ENCODE measurements at regions not wholly inside any gene's neighbourhood (a gene's known extent, or its start where the extent isn't known, plus 50 kb on each side); places are given as distances from the start of the nearest gene placed in this dataset.
A peak's percentile ranks its signal among the peaks of the same experiment; 100 is the strongest.

DNA sequence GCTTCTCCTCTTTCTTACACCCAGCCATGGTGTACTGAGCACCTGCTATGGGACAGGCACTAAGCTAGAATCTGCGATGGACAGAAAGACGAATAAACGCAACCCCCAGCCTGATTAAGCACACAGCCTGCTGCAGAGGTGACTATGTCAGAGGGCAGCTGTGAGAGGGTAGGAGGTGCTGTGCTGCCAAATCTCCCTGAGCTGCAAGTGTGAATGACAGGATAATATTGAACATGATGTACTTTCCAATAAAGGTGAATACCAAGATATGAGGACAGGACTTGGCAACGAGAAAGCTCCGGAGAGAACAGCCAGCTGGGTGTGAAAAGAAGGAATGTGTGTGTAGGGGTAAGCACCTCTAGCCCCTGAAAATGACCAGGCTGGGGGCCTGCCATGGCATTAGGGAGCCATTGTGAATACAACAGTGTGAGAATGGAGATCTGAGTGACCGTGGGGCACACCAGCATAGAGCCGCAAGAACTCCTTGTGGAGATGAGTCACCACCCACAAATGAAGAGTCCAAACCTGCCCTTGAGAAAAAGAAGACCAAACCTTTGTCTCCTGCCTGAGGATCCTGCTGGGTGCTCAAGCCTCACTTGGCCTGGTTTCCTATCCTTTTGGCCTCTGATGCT lies 83.0 kb upstream of the ATF3 start:
- peak; percentile 70 for DNase-seq (ENCODE audit: low read depth)

DNA sequence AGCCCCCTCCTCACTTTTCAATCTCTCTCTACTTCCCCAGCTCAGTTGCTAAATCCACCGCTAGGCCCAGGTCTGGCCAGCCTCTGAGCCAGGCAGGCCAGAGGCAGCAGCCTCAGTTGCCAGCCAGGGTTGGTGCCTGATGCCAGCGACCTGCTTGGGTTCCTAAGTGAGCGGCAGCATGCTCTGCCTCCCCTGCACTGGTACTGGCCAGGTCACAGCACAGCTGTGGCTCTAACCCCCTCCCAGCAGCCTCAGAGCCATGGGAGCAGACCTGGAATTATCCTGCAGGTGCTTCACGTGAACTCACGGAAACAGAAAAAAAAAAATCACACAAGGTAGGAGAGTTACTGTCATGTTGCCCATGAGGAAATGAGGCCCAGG lies 82.5 kb upstream of the ATF3 start:
- no peak for DNase-seq (ENCODE audit: low read depth)

DNA sequence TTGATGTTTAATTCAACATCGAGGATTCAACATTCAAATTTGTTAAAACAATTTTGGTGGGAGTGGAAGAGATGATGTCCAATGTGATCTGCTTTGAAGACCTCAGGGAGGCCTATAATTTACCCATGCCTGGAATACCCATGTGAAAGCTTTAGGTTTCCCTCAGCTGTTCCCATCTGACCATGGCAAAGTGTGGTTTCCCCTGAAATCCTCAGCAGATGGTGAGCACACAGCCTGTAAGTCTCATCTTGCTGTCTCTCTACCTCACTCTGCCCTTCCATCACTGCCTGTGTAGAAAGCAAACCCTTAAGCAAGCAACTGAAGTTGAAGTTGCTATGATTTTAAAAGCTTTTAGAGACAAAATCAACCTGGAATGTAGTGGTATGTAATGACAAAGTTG lies 80.1 kb upstream of the ATF3 start:
- no peak for DNase-seq (ENCODE audit: low read depth)

DNA sequence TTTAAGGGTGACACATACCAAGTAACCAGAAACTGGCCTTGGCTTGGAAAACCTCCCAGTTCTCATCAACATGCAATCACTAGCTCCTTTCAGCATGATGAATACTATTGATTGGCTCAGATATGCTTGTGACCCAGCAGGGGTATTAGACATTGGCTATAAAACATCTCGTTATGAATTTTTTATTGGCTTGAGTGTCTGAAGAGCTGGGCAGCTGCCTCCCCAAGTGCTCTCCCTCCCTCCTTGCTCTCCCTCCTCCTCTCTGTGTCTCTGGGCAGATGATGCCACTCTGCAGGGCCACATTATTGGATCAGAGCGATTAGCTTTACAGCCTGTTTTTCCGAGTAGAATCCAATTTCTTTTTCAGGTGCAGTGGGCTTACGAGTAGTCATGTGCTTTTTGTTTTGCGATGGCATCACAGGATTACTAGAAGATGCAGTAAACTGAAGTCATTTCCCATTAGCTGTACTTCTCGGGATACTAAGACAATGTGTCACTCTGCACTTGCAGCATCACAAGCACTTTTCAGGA lies 79.3 kb upstream of the ATF3 start:
- no peak for DNase-seq (ENCODE audit: low read depth)

DNA sequence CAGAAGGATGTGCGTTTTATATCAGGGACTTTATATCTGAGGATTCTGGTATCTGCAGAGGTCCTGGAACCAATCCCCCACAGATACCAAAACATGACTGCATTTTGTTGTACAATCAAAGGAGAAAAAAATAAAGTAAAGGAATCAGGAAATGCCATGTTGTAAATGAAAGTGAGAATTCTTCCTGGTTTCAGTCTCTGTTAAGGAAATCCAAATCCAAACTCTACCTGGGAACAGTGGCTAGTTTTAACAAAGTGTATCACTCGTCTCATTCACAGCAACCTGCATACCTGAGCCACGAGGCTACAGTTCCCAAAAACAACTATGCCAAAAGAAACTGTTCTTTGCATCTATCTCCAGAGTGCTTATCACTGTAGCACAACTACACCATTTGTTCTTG lies 77.3 kb upstream of the ATF3 start:
- DNase-seq (ENCODE audit: low read depth), result no peak

DNA sequence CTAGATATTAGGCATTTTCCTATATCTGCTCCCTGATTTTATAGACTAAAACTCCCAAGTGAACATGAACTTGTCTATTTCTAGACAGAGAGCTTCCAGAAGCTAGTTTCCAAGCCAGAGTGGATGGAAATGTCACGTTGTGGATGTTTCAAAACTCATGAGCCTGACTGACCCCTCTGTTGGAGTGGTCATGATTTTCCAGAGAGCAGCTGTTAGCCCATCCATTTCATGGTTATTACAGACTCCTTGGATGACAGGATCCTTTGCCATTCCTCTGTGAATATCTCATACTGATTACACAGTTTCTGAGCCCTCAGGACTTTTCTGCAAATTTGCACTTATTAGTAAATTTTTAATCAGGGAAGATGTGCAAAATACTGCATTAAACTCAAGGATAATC lies 76.8 kb upstream of the ATF3 start:
- no peak for DNase-seq (ENCODE audit: low read depth)

DNA sequence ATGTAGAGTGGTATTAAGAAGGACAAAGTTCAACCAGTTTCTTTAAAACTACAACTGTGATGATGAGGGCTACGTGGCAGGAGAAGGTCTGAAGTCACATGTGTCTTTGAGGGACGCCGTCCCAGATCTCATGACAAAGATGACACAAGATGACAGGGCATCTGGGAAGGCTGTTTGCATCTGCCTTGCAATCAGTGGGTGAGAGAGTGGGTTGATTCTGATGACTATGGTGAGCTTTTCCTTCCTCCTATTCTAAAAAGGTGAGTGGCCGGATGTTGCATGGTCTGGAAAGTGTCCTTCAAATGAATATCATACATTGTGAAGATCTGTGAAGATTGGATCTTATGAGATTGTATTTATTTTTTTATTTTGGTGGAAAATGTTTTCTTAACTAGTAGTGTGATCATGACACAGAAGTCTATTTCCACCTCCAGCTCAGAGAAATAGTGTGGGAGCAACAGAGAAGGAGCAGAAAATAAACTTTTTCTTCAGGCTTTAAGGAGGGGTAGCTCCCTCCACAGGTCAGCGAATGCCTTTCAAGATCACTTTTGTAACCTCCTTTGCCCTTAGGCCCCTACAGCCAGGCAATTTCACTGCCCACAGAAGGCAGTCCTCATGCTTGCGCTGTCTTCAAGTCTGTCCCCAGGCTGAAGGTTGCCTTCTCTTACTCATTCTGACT lies 76.0 kb upstream of the ATF3 start:
- no peak for DNase-seq (ENCODE audit: low read depth)

DNA sequence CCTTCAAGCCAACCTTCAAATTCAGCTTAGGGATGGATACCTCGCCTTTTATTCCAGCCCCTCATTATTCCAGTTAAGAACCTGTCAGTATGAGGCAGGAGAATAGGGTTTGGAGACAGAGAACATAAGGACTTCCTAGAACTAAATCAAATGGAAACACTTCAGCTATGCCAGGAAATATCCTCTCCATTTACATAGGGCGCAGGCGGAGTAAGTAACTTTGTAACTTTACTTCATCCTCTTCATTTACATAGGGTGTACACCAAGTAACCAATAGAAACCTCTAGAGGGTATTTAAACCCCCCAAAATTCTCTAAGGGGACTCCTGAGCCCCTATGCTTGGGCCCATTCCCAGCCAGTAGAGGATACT lies 75.4 kb upstream of the ATF3 start:
- DNase-seq (ENCODE audit: low read depth), result no peak

DNA sequence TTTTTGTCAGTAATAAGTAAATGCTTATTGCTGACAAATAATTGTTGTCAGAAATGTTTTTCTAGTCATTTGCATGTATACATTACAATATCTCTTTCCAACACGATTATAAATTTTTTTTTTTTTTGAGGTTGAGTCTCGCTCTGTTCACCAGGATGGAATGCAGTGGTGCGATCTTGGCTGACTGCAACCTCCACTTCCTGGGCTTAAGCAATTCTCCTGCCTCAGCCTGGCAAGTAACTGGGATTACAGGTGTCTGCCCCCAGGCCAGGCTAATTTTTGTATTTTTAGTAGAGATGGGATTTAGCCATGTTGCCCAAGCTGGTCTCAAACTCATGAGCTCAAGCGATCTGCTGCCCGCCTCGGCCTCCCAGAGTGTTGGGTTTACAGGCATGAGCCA lies 72.0 kb upstream of the ATF3 start:
- DNase-seq (ENCODE audit: low read depth), result peak; percentile 61

DNA sequence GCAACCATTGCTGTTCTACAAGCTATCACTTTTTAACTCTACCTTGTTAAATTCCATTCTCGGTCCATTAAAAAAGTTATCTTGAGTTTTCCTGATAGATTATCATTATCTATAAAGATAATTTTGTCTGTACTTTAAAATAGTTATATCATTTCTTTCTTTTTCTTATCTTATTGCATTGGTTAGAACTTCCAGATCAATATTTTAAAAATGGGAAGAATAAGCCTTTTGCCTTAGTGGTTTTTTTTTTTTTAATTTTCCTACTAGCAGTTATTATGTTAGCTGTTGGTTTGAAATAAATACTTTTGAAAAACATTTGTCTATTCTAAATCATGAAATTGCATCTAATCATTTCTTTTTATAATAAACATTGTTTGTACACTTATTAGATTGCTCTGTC lies 71.0 kb upstream of the ATF3 start:
- no peak for DNase-seq (ENCODE audit: low read depth)

DNA sequence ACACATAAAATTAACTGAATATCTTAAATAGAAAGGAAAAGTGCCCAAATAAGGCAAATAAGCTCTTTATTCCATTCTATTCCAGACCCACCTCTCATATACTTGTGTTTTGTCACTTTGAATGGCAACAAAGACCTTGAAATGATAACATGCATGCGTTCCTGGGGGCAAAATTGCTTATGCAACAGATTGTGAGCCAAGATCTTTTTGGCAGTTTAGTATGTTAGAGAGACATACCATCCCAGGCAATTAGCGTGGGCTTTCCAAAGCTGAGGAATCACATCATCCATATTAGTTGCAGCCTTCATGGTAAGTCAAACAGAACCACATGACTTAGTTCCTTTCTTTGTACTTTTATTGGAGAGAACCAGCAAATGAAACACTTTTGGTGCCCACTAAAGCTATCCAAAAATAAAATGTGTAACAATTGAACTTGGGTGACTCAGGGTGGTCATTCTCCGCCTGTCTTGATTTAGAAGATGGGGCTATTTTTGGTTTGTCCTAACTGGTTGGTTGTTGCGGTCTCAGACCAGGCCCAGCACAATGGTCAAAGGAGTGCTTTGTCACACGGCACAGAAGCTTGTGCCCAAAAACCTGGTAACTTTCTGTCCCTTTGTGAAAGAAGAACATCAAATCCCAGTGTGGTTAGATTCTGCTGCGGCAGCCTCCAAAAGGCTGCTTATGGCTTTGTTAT lies 68.7 kb upstream of the ATF3 start:
- DNase-seq (ENCODE audit: low read depth), result no peak

DNA sequence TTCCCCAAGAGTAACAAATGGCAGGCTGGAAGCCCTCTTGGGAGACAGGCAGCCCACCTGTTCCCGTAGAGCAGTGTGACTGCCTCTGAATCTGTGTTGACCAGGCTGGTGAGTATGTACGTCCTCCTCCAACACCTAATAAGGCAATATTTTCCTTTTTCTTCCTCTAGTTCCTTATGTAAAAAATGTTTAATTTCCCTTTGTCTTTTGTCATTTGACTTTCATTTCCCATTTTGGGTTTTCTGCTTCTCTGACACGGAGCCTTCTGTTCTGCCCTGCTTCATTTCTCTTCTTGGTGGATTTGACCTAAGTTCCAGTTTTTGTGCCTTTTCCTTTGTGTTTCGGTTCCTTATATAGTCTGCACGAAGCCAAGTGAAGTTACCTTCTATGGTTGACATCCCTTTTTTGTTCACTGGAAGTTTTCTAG lies 65.8 kb upstream of the ATF3 start:
- DNase-seq (ENCODE audit: low read depth), result no peak

DNA sequence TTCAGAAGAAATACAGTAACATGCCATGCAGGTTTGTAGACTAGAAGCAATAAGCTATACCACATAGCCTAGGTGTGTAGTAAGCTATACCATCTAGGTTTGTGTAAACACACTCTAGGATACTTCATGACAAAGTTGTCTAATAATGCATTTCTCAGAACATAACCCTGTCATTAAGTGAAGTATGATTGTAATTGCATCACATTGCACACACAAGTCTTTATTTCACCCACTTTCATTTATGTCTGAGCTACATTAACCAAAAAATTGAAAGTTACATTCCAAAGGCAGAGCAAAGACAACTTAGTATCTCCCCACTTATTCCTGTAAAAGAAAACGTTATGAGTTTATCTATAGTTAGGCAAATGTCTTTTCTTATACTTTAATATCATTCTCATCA lies 64.5 kb upstream of the ATF3 start:
- DNase-seq (ENCODE audit: low read depth), result no peak

DNA sequence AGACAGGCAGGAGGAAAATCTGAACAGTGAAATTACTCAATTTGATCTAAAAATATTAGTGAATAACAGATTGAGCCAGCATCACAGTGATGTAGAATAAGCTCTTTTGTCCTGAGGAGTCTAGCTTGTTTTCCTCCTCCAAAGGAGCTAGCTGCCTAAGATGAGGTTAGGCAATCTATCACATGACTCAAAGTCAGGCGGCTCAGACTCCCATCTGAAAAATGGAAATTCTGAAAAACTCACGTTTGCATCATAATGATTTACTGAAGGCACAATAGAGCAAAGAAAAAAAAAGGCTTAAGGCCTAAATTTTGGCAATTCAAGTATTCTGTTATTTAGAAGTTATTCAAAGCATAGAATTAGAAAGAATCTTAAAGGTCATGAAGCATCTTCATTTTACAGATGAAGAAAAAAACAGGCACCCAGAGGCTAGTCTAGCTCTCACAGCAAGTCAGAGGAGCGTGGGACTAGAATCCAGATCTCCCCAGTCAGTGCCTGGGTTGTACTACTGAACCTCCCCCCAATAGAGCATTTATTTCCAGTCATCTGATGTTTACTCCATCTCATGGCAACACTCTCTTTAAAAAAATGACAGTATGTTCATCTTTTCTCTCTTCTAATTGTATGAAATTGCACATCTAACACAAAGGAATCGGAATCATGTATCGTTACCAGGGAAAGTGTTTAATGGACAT lies 62.5 kb upstream of the ATF3 start:
- DNase-seq (ENCODE audit: low read depth), result no peak

DNA sequence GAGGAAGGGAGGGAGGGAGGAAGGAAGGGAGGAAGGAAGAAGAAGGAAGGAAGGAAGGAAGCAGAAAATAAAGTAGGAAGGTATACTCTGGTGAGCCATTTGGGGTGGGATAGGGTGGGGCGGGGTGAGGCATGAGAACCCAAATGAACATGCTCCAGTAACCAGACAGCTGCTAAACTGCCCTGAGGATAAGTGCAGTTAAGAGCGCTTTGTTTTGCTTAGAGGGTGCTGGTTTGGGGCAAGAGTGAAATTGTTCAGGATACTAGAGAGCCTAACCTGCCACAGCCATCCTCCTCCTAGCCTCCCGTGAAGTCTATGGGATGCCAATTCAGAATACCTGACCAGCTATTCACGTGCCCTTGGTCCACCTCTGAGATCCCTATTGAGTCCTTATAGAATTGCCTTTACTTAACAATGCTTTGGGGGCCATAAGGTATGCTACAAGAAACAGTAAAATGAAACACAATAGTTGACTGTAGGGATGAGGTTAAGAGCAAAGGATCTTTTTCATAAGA lies 59.0 kb upstream of the ATF3 start:
- DNase-seq (ENCODE audit: low read depth), result no peak

DNA sequence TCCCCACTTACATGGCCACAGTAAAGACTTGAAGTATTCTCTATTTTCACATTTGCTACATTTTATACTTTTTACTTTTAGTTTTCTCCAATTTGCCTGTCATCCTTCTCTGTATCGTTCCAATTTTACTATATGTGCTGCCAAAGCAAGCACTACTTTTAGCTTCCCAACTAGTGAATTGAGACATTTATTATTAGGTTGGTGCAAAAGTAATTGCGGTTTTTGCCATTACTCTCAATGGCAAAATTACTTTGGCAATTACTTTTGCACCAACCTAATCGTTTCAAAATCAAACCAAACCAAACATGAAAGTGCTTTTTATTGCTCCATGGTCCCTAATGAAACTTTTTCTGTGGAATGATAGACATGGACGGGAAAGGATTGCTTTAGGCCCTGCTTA lies 56.6 kb upstream of the ATF3 start:
- DNase-seq (ENCODE audit: low read depth), result no peak

DNA sequence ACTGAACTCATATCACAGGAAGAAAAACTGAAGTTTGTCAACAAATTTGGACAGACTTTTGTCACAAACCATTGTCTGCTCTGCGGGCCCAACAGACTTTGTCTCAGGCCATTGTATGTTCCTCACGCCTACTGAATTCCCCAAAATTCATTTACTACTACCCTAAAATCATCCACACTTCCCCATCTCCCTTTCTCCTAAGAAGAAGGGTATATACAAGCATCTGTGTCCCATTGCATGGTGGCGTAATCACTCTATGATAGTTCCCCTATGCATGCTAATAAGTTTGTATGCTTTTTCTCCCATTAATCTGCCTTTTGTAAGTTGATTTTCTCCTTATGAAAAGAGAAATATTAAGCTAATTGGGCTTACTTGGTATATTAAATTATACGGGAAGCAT lies 54.9 kb upstream of the ATF3 start:
- DNase-seq (ENCODE audit: low read depth), result no peak

DNA sequence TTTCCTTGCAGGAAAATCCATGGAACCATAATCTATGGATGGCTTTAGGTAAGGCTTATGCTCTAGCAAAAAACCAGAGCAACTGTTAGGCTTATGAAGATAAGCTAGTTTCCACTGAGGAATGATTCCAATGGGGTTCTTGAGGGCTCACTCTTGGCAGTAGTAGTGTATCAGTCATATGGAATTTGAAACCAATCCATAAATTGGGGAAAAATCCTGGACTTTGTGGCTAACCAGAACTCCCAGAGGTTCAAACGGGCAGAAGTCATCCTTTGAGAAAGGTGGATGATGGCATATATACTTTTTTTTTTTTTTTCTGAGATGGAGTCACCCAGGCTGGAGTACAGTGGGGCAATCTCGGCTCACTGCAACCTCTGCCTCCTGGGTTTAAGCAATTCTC lies 54.2 kb upstream of the ATF3 start:
- no peak for DNase-seq (ENCODE audit: low read depth)

DNA sequence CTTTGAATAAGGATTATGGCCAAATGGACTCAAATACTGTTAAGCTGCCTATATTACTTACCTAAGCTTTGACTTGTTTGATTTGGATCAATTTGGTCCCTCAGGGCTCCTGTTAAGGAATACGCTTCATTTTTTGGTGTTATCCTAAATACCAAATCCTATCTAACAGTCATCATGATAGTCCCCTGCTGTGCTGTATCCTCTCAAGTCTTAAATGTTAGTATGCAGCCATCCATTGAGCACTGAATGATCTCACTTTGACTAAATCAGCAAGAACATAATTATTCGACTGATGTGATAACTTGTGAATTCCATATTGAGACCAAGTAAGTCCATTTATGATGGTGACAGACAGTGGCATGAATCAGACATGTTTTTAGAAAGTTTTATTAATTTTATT lies 53.1 kb upstream of the ATF3 start:
- no peak for DNase-seq (ENCODE audit: low read depth)

DNA sequence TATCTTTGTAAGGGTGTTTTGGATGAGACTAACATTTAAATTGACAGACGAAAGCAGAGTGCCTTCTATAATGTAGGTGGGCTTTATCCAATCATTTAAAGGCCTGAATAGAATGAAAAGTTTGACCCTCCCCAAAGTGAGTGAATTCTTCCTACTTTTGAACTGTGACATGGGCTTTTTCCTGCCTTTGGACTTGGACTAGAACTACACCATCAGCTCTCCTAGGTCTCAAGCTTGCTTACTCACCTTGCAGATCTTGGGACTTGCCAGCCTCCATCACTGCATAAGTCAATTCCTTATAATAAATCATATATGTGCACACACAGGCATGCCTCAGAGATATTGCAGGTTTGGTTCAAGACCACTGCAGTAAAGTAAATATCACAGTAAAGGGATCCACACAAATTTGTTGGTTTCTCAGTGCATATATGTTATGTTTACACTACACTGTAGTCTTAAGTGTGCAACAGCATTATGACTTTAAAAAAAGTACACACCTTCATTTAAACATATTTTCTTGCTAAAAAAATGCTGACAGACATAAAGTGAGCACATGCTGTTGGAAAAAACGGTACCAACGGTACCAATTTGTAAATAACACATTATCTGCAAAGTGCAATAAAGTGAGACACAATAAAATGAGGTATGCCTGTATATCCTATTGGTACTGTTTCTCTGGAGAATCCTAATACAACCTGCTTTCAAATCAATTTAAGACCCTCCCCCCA lies 51.6 kb upstream of the ATF3 start:
- no peak for DNase-seq (ENCODE audit: low read depth)
